Right cardiac atrium (tissue), 5 donors: ENCODE measurements at regions not wholly inside any gene's neighbourhood (a gene's known extent, or its start where the extent isn't known, plus 50 kb on each side); places are given as distances from the start of the nearest gene placed in this dataset.

Experiments used
- ATAC-seq, 2 donors: fragments of 200-7000 bp; cut with Tn5 transposase; one replicate each; pipeline versions ENCODE4 v1.8.0 to v1.9.1; 2020; ENCODE audit warnings: moderate library complexity in 2 of 2, mild to moderate bottlenecking in 1 of 2
- DNase-seq, 3 donors: peaks; one replicate each; pipeline ENCODE4 v3.0.0-alpha.2; 2020
- H3K27ac ChIP-seq: one replicate; pipeline ENCODE4 v1.5.1; 2013; ENCODE audit warnings: mild to moderate bottlenecking, low read length, control low read depth, moderate library complexity
- H3K27me3 ChIP-seq: one replicate; pipeline ENCODE4 v1.6.1; 2013; ENCODE audit not compliant: control insufficient read depth, insufficient read depth
- H3K4me1 ChIP-seq: one replicate; pipeline ENCODE4 v1.6.1; 2013; ENCODE audit warnings: low read length; ENCODE audit not compliant: control insufficient read depth, insufficient read depth
- H3K4me3 ChIP-seq: one replicate; pipeline ENCODE4 v1.5.1; 2013; ENCODE audit warnings: low read length, control low read depth
- H3K9me3 ChIP-seq: one replicate; pipeline ENCODE4 v1.6.1; 2013; ENCODE audit warnings: low read length; ENCODE audit not compliant: control insufficient read depth
- WGBS: extraction: QIAGEN DNeasy Blood & Tissue Kit; methylation state at CpG from one replicate; pipeline ENCODE4 v1.1.7; 2013; 5-methylcytosine and 5-hydroxymethylcytosine counted together
- intact Hi-C, 4 donors: fragments of 100-400 bp; cut with DNase I; formaldehyde crosslinking; loops; one replicate each; pipeline versions ENCODE4 v1.11.0 to v1.14.0; 2022 to 2023
- donor health status: healthy with polysubstance abuse.
- donor health status: DM: no; HTN: yes; CAD: no.
- donor health status: DM: no; HTN: no; CAD: no.
- donor health status: DM: no; HTN: yes; CAD: no; lungs with severe emphysema.
- donor health status: DM: yes; HTN: yes; CAD: no.

GRCh38 chr22:48742191-48742555 lies 1085.5 kb downstream of the BRD1 start:
- no peaks in the 10 kb centered on the region for H3K27me3 ChIP-seq
- no peak overlapping the region for H3K27ac ChIP-seq
- DNase-seq (peak in 1 of 3 donors; percentile 26), ATAC-seq (no peak)
- no peak overlapping the region for H3K4me3 ChIP-seq
- intact Hi-C loops: no loop called here
- no peaks in the 10 kb centered on the region for H3K9me3 ChIP-seq
- H3K4me1 ChIP-seq: no peaks in the 10 kb centered on the region
- WGBS: 96% methylated on average over 17 of the region's 17 CpGs

GRCh38 chr22:48741540-48741939 lies 1086.1 kb downstream of the BRD1 start:
- H3K4me3 ChIP-seq: no peak overlapping the region
- H3K4me1 ChIP-seq: no peaks in the 10 kb centered on the region
- ATAC-seq (no peak), DNase-seq (no peak)
- H3K27ac ChIP-seq: no peak overlapping the region
- H3K27me3 ChIP-seq: no peaks in the 10 kb centered on the region
- intact Hi-C loops: no loop called here
- no peaks in the 10 kb centered on the region for H3K9me3 ChIP-seq
- 91% methylated on average over 8 of the region's 8 CpGs for WGBS

GRCh38 chr22:48740731-48741405 lies 1086.8 kb downstream of the BRD1 start:
- DNase-seq: peak in 1 of 3 donors; percentile 36

GRCh38 chr22:48740086-48740730 lies 1087.5 kb downstream of the BRD1 start:
- DNase-seq (peak in 1 of 3 donors; percentile 41), ATAC-seq (no peak)
- Histone ChIP-seq H3K9me3 (no peaks in the 10 kb centered on the region), H3K4me1 (no peaks in the 10 kb centered on the region), H3K27me3 (no peaks in the 10 kb centered on the region), H3K4me3 (no peak overlapping the region), H3K27ac (no peak overlapping the region)
- intact Hi-C loops: no loop called here
- 59% methylated on average over 21 of the region's 21 CpGs for WGBS

More at GRCh38 chr22:48740731-48741405, 1086.8 kb downstream of the BRD1 start:
- intact Hi-C loops: no loop called here
- 89% methylated on average over 31 of the region's 31 CpGs for WGBS
- Histone ChIP-seq H3K9me3 (no peaks in the 10 kb centered on the region), H3K27me3 (no peaks in the 10 kb centered on the region), H3K4me3 (no peak overlapping the region), H3K27ac (no peak overlapping the region), H3K4me1 (no peaks in the 10 kb centered on the region)
- ATAC-seq: no peak

- 87% methylated on average over 23 of the region's 23 CpGs for WGBS
- DNase-seq (peak in 1 of 3 donors; percentile 27), ATAC-seq (no peak)
- Histone ChIP-seq H3K27me3 (no peaks in the 10 kb centered on the region), H3K9me3 (no peaks in the 10 kb centered on the region), H3K4me1 (no peaks in the 10 kb centered on the region), H3K27ac (no peak overlapping the region), H3K4me3 (no peak overlapping the region)
- intact Hi-C loops: no loop called here
Observed at GRCh38 chr22:48739348-48740085, 1088.2 kb downstream of the BRD1 start.

GRCh38 chr22:48738204-48738980 lies 1089.3 kb downstream of the BRD1 start:
- H3K4me3 ChIP-seq: no peak overlapping the region
- H3K9me3 ChIP-seq: no peaks in the 10 kb centered on the region
- intact Hi-C loops: no loop called here
- WGBS: 81% methylated on average over 20 of the region's 20 CpGs
- no peaks in the 10 kb centered on the region for H3K4me1 ChIP-seq
- H3K27me3 ChIP-seq: no peaks in the 10 kb centered on the region
- H3K27ac ChIP-seq: no peak overlapping the region
- ATAC-seq: no peak
- DNase-seq: peak in 1 of 3 donors; percentile 17

- Histone ChIP-seq H3K27me3 (no peaks in the 10 kb centered on the region), H3K4me3 (no peak overlapping the region), H3K9me3 (no peaks in the 10 kb centered on the region), H3K4me1 (no peaks in the 10 kb centered on the region), H3K27ac (no peak overlapping the region)
- intact Hi-C loops: no loop called here
- peak in 1 of 3 donors; percentile 11 for DNase-seq
- WGBS: 85% methylated on average over 22 of the region's 22 CpGs
- ATAC-seq: peak in 1 of 2 donors; percentile 18
Observed at GRCh38 chr22:48737461-48738203, 1090.0 kb downstream of the BRD1 start.

GRCh38 chr22:48736593-48737460 lies 1090.8 kb downstream of the BRD1 start:
- intact Hi-C loops: no loop called here
- Histone ChIP-seq H3K9me3 (no peaks in the 10 kb centered on the region), H3K27me3 (no peaks in the 10 kb centered on the region), H3K27ac (no peak overlapping the region), H3K4me1 (no peaks in the 10 kb centered on the region), H3K4me3 (no peak overlapping the region)
- peak in 1 of 3 donors; percentile 6 for DNase-seq
- 81% methylated on average over 29 of the region's 29 CpGs for WGBS
- ATAC-seq: no peak

- H3K27me3 ChIP-seq: no peaks in the 10 kb centered on the region
- no peaks in the 10 kb centered on the region for H3K9me3 ChIP-seq
- H3K27ac ChIP-seq: no peak overlapping the region
- no peak overlapping the region for H3K4me3 ChIP-seq
- 84% methylated on average over 16 of the region's 16 CpGs for WGBS
- no peaks in the 10 kb centered on the region for H3K4me1 ChIP-seq
- ATAC-seq (no peak), DNase-seq (peak in 1 of 3 donors; percentile 7)
- intact Hi-C loops: no loop called here
Observed at GRCh38 chr22:48734961-48735360, 1092.7 kb downstream of the BRD1 start.

- DNase-seq (peak in 1 of 3 donors; percentile 10), ATAC-seq (no peak)
- 84% methylated on average over 10 of the region's 10 CpGs for WGBS
- Histone ChIP-seq H3K9me3 (no peaks in the 10 kb centered on the region), H3K4me1 (no peaks in the 10 kb centered on the region), H3K4me3 (no peak overlapping the region), H3K27ac (no peak overlapping the region), H3K27me3 (no peaks in the 10 kb centered on the region)
- intact Hi-C loops: no loop called here
Observed at GRCh38 chr22:48734359-48734758, 1093.3 kb downstream of the BRD1 start.
